ENCODE measurements at regions not wholly inside any gene's neighbourhood (a gene's known extent, or its start where the extent isn't known, plus 50 kb on each side); places are given as distances from the start of the nearest gene placed in this dataset.

DNA sequence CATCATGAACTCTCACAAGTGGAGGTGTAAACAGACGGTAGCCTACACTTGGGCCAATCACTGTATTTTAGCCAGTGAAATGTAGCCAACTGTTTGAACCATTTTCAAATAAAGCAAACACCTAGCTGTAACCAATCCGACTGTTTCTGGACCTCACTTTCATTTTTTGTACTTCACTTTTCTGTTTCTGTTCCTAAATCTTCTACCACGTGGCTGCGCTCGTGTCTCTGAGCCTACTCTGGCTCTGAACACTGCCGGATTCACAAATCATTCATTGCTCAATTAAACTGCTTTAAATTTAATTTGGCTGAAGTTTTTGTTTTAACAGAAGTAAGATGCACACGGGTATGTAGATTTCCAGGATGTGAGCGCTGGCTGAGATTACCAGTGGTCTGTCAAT, 319.1 kb downstream of the RAPGEF2 start:
- Histone ChIP-seq H3K4me3 (no peak overlapping the region), H3K9me3 (ENCODE audit: low read depth, low read length) (no peaks in the 10 kb centered on the region; the same call in 1 of the 2 replicates), H3K36me3 (ENCODE audit: insufficient read depth, low read length) (no peaks in the 10 kb centered on the region), H3K27ac (no peak overlapping the region), H3K9ac (ENCODE audit: insufficient read length) (no peak overlapping the region)
- DNase-seq (ENCODE audit: low read depth, low spot score) = no peak
- TF ChIP-seq FOXP2 (optimal IDR thresholded peaks at IDR 0.05; ENCODE audit: control extremely low read depth, extremely low read length, insufficient read depth) (no peak), POLR2AphosphoS5 (IDR thresholded peaks at IDR 0.05; ENCODE audit: borderline replicate concordance, low read depth, low read length) (no peak), EZH2 (IDR thresholded peaks at IDR 0.05) (no peak)

DNA sequence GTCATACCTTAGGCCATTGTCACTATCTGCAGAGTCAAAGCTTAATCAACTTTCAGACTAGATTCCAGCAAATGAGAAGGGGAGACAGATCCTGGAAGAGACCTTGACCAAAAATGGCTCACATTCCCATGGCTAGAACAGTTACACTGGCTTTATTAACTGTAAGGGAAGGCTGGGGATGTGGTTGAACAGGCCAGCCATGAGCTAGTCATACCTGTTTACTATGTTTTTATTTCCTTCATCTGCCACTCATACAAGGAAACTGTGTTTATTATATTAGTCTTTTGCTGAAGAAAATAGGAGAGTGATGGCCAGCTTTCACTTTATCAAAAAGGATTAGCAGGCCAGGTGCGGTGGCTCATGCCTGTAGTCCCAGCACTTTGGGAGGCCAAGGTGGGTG, 319.7 kb downstream of the RAPGEF2 start:
- no peak overlapping the region for H3K27ac ChIP-seq
- DNase-seq (ENCODE audit: low read depth, low spot score) = no peak
- no peak overlapping the region for H3K4me3 ChIP-seq
- no peaks in the 10 kb centered on the region; the same call in 1 of the 2 replicates for H3K9me3 ChIP-seq (ENCODE audit: low read depth, low read length)
- no peak for TF ChIP-seq FOXP2 (optimal IDR thresholded peaks at IDR 0.05; ENCODE audit: control extremely low read depth, extremely low read length, insufficient read depth)
- no peak for TF ChIP-seq POLR2AphosphoS5 (IDR thresholded peaks at IDR 0.05; ENCODE audit: borderline replicate concordance, low read depth, low read length)
- no peak for TF ChIP-seq EZH2 (IDR thresholded peaks at IDR 0.05)
- no peak overlapping the region for H3K9ac ChIP-seq (ENCODE audit: insufficient read length)
- H3K36me3 ChIP-seq (ENCODE audit: insufficient read depth, low read length) = no peaks in the 10 kb centered on the region

DNA sequence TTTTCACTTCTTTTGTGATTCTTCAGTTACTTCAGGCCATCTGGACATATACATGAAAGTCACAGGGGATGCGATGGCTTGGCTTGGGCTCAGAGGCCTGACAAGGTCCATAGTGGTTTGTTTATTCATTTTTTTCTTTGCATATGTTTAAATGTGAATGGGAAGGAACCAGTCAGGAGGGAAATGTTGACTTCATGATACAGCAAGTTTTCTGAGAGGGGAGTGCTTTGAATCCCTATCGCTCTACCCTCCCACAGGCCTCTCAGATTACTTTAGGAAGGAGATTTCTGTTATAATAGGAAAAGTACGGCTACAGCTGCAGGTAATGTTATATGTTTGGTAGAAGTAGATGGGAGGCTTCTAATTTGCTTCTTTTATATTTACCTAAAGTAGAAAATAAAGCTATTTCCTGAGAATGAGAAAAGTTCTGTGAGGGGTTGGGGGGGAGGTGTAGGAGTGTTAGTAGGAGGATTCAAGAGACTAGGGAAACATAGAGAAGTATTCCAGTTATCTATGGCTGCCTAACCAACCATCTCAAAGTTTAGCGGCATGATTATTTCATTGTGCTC, 322.9 kb downstream of the RAPGEF2 start:
- H3K36me3 ChIP-seq (ENCODE audit: insufficient read depth, low read length) = no peaks in the 10 kb centered on the region
- DNase-seq (ENCODE audit: low read depth, low spot score) = no peak
- no peaks in the 10 kb centered on the region for H3K9me3 ChIP-seq (ENCODE audit: low read depth, low read length)
- H3K9ac ChIP-seq (ENCODE audit: insufficient read length) = no peak overlapping the region
- no peak overlapping the region for H3K4me3 ChIP-seq
- H3K27ac ChIP-seq = no peak overlapping the region
- no peak for TF ChIP-seq POLR2AphosphoS5 (IDR thresholded peaks at IDR 0.05; ENCODE audit: borderline replicate concordance, low read depth, low read length)
- no peak for TF ChIP-seq EZH2 (IDR thresholded peaks at IDR 0.05)
- TF ChIP-seq FOXP2 (optimal IDR thresholded peaks at IDR 0.05; ENCODE audit: control extremely low read depth, extremely low read length, insufficient read depth) = no peak

DNA sequence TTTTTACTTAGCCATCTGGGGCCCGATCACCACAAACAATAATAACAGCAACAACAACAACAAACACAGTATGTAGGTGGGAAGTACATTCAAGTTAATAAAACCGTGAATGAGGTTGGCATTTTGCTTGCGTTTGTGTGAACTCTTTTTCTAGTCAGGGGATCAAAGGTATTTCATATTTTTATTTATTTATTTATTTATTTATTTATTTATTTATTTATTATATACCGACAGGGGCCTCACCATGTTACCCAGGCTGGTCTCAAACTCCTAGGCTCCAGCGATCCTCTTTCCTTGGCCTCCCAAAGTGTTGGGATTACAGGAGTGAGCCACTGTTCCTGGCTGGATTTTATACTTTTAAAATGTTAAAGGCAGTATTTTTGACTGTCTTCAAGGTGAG, 325.4 kb downstream of the RAPGEF2 start:
- Histone ChIP-seq H3K4me3 (no peak overlapping the region), H3K36me3 (ENCODE audit: insufficient read depth, low read length) (no peaks in the 10 kb centered on the region), H3K9me3 (ENCODE audit: low read depth, low read length) (no peaks in the 10 kb centered on the region), H3K9ac (ENCODE audit: insufficient read length) (no peak overlapping the region), H3K27ac (no peak overlapping the region)
- TF ChIP-seq FOXP2 (optimal IDR thresholded peaks at IDR 0.05; ENCODE audit: control extremely low read depth, extremely low read length, insufficient read depth) (no peak), POLR2AphosphoS5 (IDR thresholded peaks at IDR 0.05; ENCODE audit: borderline replicate concordance, low read depth, low read length) (no peak), EZH2 (IDR thresholded peaks at IDR 0.05) (no peak)
- DNase-seq (ENCODE audit: low read depth, low spot score) = no peak

DNA sequence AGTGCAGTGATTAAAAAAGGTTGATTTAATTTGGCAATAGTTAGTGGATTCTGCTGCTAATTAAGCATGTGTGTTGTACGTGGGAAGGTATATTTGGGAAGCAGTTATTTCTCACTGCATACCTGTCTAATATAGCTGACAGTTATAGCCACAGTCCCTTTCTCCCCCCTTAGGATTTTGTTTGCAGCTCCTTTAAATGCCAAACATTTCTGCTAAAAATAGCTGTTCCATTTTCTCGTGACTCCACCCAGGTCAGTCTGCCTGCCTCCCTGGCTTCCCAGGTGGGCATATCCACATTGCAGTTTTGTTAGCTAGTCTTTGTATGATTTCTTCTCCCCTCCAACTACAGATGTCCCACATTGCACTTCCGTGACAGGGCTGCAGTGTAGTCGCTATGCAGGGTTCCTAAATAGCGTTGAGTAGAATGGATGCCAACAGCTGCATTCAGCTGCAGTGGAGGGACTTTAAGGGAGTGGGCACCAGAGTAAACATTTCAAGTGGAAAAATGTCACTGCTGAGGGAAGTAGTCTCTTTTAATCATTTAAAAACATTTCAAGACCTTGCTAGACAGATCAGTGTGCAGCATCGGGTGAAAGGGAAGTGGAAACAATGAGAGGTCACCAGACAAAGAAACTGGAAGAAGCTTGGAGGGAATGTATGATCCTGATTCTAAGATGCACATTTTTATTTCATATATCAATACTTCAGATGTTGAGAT, 326.3 kb downstream of the RAPGEF2 start:
- TF ChIP-seq FOXP2 (optimal IDR thresholded peaks at IDR 0.05; ENCODE audit: control extremely low read depth, extremely low read length, insufficient read depth) (no peak), POLR2AphosphoS5 (IDR thresholded peaks at IDR 0.05; ENCODE audit: borderline replicate concordance, low read depth, low read length) (no peak), EZH2 (IDR thresholded peaks at IDR 0.05) (no peak)

DNA sequence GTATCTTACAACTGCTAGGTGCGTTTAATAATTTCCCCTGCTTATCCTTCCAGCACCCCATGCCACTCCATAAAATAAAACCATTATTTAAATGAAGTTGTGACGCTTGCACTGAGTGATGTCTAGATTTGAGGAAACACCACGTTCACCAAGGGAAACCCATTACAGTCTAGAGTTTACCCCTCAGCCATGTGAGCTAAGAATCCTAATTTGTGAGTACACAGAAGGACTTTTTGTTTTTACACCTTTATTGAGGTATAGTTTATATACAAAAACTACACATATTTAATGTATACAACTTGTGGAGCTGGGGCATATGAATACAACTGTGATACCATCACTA, 326.8 kb downstream of the RAPGEF2 start:
- TF ChIP-seq EZH2 (IDR thresholded peaks at IDR 0.05) = no peak
- TF ChIP-seq POLR2AphosphoS5 (IDR thresholded peaks at IDR 0.05; ENCODE audit: borderline replicate concordance, low read depth, low read length) = peak; percentile 76; the same call in 1 of the 2 replicates
- TF ChIP-seq FOXP2 (optimal IDR thresholded peaks at IDR 0.05; ENCODE audit: control extremely low read depth, extremely low read length, insufficient read depth) = peak; percentile 86
- Histone ChIP-seq H3K36me3 (ENCODE audit: insufficient read depth, low read length) (no peaks in the 10 kb centered on the region), H3K9me3 (ENCODE audit: low read depth, low read length) (no peaks in the 10 kb centered on the region), H3K9ac (ENCODE audit: insufficient read length) (peak overlapping the region; percentile 35), H3K4me3 (peak overlapping the region; percentile 37), H3K27ac (peak overlapping the region; percentile 96)
- DNase-seq (ENCODE audit: low read depth, low spot score) = peak; percentile 99

More for the DNA sequence above, 326.3 kb downstream of the RAPGEF2 start:
- no peak for DNase-seq (ENCODE audit: low read depth, low spot score)
- no peaks in the 10 kb centered on the region for H3K9me3 ChIP-seq (ENCODE audit: low read depth, low read length)
- no peaks in the 10 kb centered on the region for H3K36me3 ChIP-seq (ENCODE audit: insufficient read depth, low read length)
- H3K4me3 ChIP-seq = peak overlapping the region; percentile 37
- peak overlapping the region; percentile 96 for H3K27ac ChIP-seq
- peak overlapping the region; percentile 1 for H3K9ac ChIP-seq (ENCODE audit: insufficient read length)

DNA sequence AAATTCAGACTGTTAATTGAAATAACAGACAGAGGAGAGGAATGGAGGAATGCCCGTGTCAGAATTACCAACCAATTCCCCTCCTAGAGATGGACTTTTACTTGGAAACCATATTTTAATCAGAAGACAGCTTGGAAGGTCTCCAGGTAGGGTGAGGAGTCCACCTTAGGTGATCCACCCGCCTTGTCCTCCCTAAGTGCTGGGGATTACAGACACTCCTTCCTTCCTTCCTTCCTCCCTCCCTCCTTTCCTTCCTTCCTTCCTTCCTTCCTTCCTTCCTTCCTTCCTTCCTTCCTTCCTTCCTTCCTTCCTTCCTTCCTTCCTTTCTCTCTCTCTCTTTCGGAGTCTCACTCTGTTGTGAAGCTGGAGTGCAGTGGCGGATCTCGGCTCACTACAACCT, 328.0 kb downstream of the RAPGEF2 start:
- TF ChIP-seq EZH2 (IDR thresholded peaks at IDR 0.05) (no peak), POLR2AphosphoS5 (IDR thresholded peaks at IDR 0.05; ENCODE audit: borderline replicate concordance, low read depth, low read length) (peak; percentile 73; the same call in 1 of the 2 replicates), FOXP2 (optimal IDR thresholded peaks at IDR 0.05; ENCODE audit: control extremely low read depth, extremely low read length, insufficient read depth) (no peak)
- DNase-seq (ENCODE audit: low read depth, low spot score) = peak; percentile 78
- peak overlapping the region; percentile 40 for H3K9ac ChIP-seq (ENCODE audit: insufficient read length)
- H3K27ac ChIP-seq = peak overlapping the region; percentile 99
- H3K36me3 ChIP-seq (ENCODE audit: insufficient read depth, low read length) = no peaks in the 10 kb centered on the region
- H3K4me3 ChIP-seq = peak overlapping the region; percentile 10; the same call in 1 of the 2 replicates
- H3K9me3 ChIP-seq (ENCODE audit: low read depth, low read length) = no peaks in the 10 kb centered on the region

DNA sequence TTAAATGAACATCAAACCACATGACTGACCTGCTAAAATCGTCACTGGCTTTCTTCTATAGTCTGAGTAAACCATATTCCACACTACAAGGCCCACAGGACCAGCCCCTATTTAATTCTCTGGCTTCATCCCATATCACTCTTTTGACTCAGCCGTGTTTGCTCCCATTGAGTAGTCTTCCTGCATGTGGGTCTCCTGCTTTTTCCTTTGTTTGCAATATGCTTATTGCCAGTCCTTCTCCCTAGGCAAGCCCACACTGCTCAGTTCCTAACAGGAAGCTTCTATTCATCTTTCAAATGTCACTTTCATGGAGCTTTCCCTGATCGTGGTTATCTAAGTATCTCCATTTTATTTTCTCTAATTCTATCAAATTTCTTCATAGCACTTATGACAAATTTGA, 329.6 kb downstream of the RAPGEF2 start:
- Histone ChIP-seq H3K9me3 (ENCODE audit: low read depth, low read length) (no peaks in the 10 kb centered on the region), H3K4me3 (no peak overlapping the region), H3K36me3 (ENCODE audit: insufficient read depth, low read length) (peaks cover 3% of the 10 kb centered on the region), H3K9ac (ENCODE audit: insufficient read length) (peak overlapping the region; percentile 63), H3K27ac (peak overlapping the region; percentile 99)
- no peak for DNase-seq (ENCODE audit: low read depth, low spot score)
- TF ChIP-seq POLR2AphosphoS5 (IDR thresholded peaks at IDR 0.05; ENCODE audit: borderline replicate concordance, low read depth, low read length) (no peak), EZH2 (IDR thresholded peaks at IDR 0.05) (no peak), FOXP2 (optimal IDR thresholded peaks at IDR 0.05; ENCODE audit: control extremely low read depth, extremely low read length, insufficient read depth) (no peak)
